GM12878 (cell line): ENCODE measurements at regions not wholly inside any gene's neighbourhood (a gene's known extent, or its start where the extent isn't known, plus 50 kb on each side); places are given as distances from the start of the nearest gene placed in this dataset.

Source experiments
- ATAC-seq: fragments of 200-7000 bp; cut with Tn5 transposase; 3 replicates; pipeline ENCODE4 v1.9.1; 2020; ENCODE audit warnings: mild to moderate bottlenecking, moderate library complexity
- BruUV-seq: library from RNA; stranded (reverse); fragments of 400-500 nt; replicated peaks from 2 replicates; lab custom pipeline; 2021; lab: Mats Ljungman, UMichigan
- CTCF ChIA-PET: fragments of 300-600 bp; sonication (Branson Sonifier 250); formaldehyde crosslinking; extraction: SDS; loops from one replicate; lab custom pipeline; 2021; ENCODE audit warnings: inconsistent platforms; lab: Yijun Ruan, JAX
- POLR2A ChIA-PET: fragments of 350-600 bp; formaldehyde crosslinking; extraction: SDS; loops from one replicate; lab custom pipeline; 2021; ENCODE audit warnings: inconsistent platforms; lab: Charles Lee
- RAD21 ChIA-PET: fragments of 300-600 bp; sonication (Branson Sonifier 250); formaldehyde crosslinking; loops from one replicate; lab custom pipeline; 2023; ENCODE audit warnings: antibody characterized with exemption; ENCODE audit not compliant: unreplicated experiment; lab: Charles Lee
- SMC1A ChIA-PET: fragments of 300-600 bp; sonication (Branson Sonifier 250); formaldehyde crosslinking; loops from one replicate; lab custom pipeline; 2023; ENCODE audit not compliant: unreplicated experiment, uncharacterized antibody; lab: Charles Lee
- DNase-seq: peaks from one replicate; pipeline ENCODE4 v3.0.0-alpha.2; 2011; ENCODE audit warnings: low read depth, low spot score
- FAIRE-seq: peaks from 3 replicates; lab custom pipeline; 2011; peaks lifted over from hg19 to GRCh38; lab: Jason Lieb, UNC
- H2AFZ ChIP-seq: 2 replicates; pipeline ENCODE4 v1.6.0; 2011; ENCODE audit warnings: low read depth, low read length, control low read depth; ENCODE audit not compliant: control insufficient read depth
- H3K27ac ChIP-seq: 2 replicates; pipeline ENCODE4 v1.5.1; 2011; ENCODE audit warnings: control low read depth; ENCODE audit not compliant: control insufficient read depth, insufficient read depth
- H3K27me3 ChIP-seq, 2 experiments: replicated peaks in 1 of 2; 2 replicates each; pipeline versions ENCODE4 v1.6.0 to v1.6.1; 2011; ENCODE audit warnings: low read length in 1 of 2; ENCODE audit not compliant: control insufficient read depth in 2 of 2, insufficient read depth in 2 of 2
- H3K36me3 ChIP-seq, 2 experiments: 2 replicates each; pipeline ENCODE4 v1.5.1; 2011; ENCODE audit warnings: low read length in 1 of 2; ENCODE audit not compliant: control insufficient read depth in 2 of 2, insufficient read depth in 2 of 2
- H3K4me1 ChIP-seq: 2 replicates; pipeline ENCODE4 v1.6.1; 2011; ENCODE audit warnings: mild to moderate bottlenecking, low read length, moderate library complexity, mixed read lengths; ENCODE audit not compliant: control insufficient read depth, insufficient read depth
- H3K4me2 ChIP-seq: 2 replicates; pipeline ENCODE4 v1.6.0; 2011; ENCODE audit warnings: control low read depth; ENCODE audit not compliant: control insufficient read depth, insufficient read depth
- H3K4me3 ChIP-seq: fragments of 200-600 bp; sonication (generic); 2 replicates; pipeline ENCODE4 v1.5.1; 2016
- H3K79me2 ChIP-seq: 2 replicates; pipeline ENCODE4 v1.6.0; 2011; ENCODE audit warnings: low read length; ENCODE audit not compliant: control insufficient read depth, insufficient read depth
- H3K9ac ChIP-seq: 2 replicates; pipeline ENCODE4 v1.8.0; 2011; ENCODE audit warnings: low read length, control low read depth, mixed read lengths; ENCODE audit not compliant: control insufficient read depth, insufficient read depth
- H3K9me3 ChIP-seq: replicated peaks from 3 replicates; pipeline ENCODE4 v1.5.1; 2011; ENCODE audit warnings: mild to moderate bottlenecking, low read length; ENCODE audit not compliant: control insufficient read depth, insufficient read depth
- H4K20me1 ChIP-seq: 2 replicates; pipeline ENCODE4 v1.6.0; 2011; ENCODE audit not compliant: control insufficient read depth, insufficient read depth
- CBFB ChIP-seq: IDR thresholded peaks from 2 replicates; pipeline ENCODE4 v1.6.1; 2016; ENCODE audit warnings: antibody characterized with exemption, low read depth
- EZH2 ChIP-seq: IDR thresholded peaks from 2 replicates; pipeline ENCODE4 v1.6.1; 2012; ENCODE audit warnings: low read depth, mild to moderate bottlenecking, control low read depth, inconsistent platforms, low read length, borderline replicate concordance; ENCODE audit not compliant: control insufficient read depth
- FOXK2 ChIP-seq: fragments of 450-650 bp; IDR thresholded peaks from 2 replicates; pipeline ENCODE4 v1.6.1; 2017; ENCODE audit warnings: mild to moderate bottlenecking, moderate library complexity
- GABPA ChIP-seq: IDR thresholded peaks from 2 replicates; pipeline ENCODE4 v1.6.1; 2014; ENCODE audit warnings: antibody characterized with exemption, low read depth, mild to moderate bottlenecking, inconsistent platforms
- MEF2B ChIP-seq: fragments of 450-650 bp; IDR thresholded peaks from 2 replicates; pipeline ENCODE4 v1.6.1; 2018; ENCODE audit warnings: mild to moderate bottlenecking, moderate library complexity; ENCODE audit not compliant: partially characterized antibody, poor library complexity, severe bottlenecking
- PAX5 ChIP-seq: IDR thresholded peaks from 2 replicates; pipeline ENCODE4 v1.6.1; 2011; ENCODE audit warnings: low read depth, low read length, borderline replicate concordance
- POLR2A ChIP-seq: IDR thresholded peaks from 2 replicates; pipeline ENCODE4 v1.6.1; 2011; ENCODE audit warnings: low read depth, mild to moderate bottlenecking, low read length
- POLR2AphosphoS2 ChIP-seq: IDR thresholded peaks from 2 replicates; pipeline ENCODE4 v1.6.1; 2011; ENCODE audit warnings: low read depth, mild to moderate bottlenecking, low read length, improper control_type of control experiment, moderate library complexity
- POLR2AphosphoS5 ChIP-seq: IDR thresholded peaks from 2 replicates; pipeline ENCODE4 v1.6.1; 2011; ENCODE audit warnings: mild to moderate bottlenecking, low read length, inconsistent platforms
- REST ChIP-seq: IDR thresholded peaks from 2 replicates; pipeline ENCODE4 v1.6.1; 2012; ENCODE audit warnings: mild to moderate bottlenecking, low read depth, low read length
- TARDBP ChIP-seq: IDR thresholded peaks from 2 replicates; pipeline ENCODE4 v1.6.1; 2016; ENCODE audit warnings: borderline replicate concordance
- TCF12 ChIP-seq: IDR thresholded peaks from 2 replicates; pipeline ENCODE4 v1.6.1; 2011; ENCODE audit warnings: low read depth, mild to moderate bottlenecking, low read length
- YBX1 ChIP-seq: fragments of 450-650 bp; IDR thresholded peaks from 2 replicates; pipeline ENCODE4 v1.6.1; 2016; ENCODE audit warnings: antibody characterized with exemption
- WGBS: methylation state at CpG from one replicate; pipeline ENCODE4 v1.1.6; 2016; ENCODE audit warnings: low lambda C conversion rate; ENCODE audit not compliant: insufficient replicate concordance, insufficient coverage; ENCODE audit errors: missing lambda C conversion rate; 5-methylcytosine and 5-hydroxymethylcytosine counted together
- in situ Hi-C: fragments of 300-500 bp; cut with MboI; formaldehyde crosslinking; loops from 9 replicates; pipeline ENCODE4 v1.14.3; 2018; ENCODE audit warnings: mixed read lengths
- intact Hi-C: fragments of 100-400 bp; cut with micrococcal nuclease; formaldehyde crosslinking; loops from one replicate; pipeline ENCODE4 v1.14.2; 2022; ENCODE audit not compliant: unreplicated experiment
- TF ChIP-seq, protein P1 (sequence below): IDR thresholded peaks from 2 replicates; pipeline ENCODE4 v1.6.1; 2011; ENCODE audit warnings: low read depth, mild to moderate bottlenecking, low read length, moderate library complexity, borderline replicate concordance; ENCODE audit errors: extremely low read depth
- TF ChIP-seq, protein P2 (sequence below): fragments of 450-650 bp; IDR thresholded peaks from 2 replicates; pipeline ENCODE4 v1.6.1; 2017; ENCODE audit warnings: low read depth, mild to moderate bottlenecking, moderate library complexity

DNA sequence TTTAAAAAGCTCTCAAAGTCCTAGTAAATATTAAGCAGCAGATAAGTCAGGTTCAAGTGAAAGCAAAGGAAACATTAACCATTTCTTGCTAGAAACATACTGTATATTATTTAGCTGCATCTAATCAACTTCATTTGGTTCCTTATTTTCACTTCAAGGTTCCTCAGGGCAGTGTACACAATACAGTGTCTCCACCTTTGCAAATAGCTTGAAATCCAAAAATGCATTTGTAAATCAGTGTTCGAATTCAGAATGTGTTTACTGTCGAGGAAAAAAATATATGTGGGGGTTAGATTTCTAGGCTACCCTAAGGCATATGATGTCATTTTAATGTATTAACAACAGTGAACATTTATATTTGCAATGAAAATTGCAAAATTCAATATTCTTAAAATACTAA lies 436.0 kb downstream of the CETN3 start:
- Histone ChIP-seq H2AFZ (no peak overlapping the region; the same call in 1 of the 2 replicates), H3K4me3 (no peak overlapping the region), H3K36me3 (no peaks in the 10 kb centered on the region), H3K4me2 (no peak overlapping the region), H3K79me2 (no peaks in the 10 kb centered on the region), H4K20me1 (no peaks in the 10 kb centered on the region), H3K9me3 (no peaks in the 10 kb centered on the region), H3K4me1 (no peaks in the 10 kb centered on the region), H3K9ac (no peak overlapping the region), H3K27ac (no peak overlapping the region), H3K27me3 (no peaks in the 10 kb centered on the region)
- no peak for DNase-seq
- no peak for FAIRE-seq
- ChIA-PET RAD21 (interaction anchor here (0.6 kb wide), 1 partner anchor 1407 kb away, joined by 3 read pairs; no protein-coding TSS in a partner anchor), POLR2A (no interaction called here), SMC1A (interaction anchor here (1.0 to 1.5 kb wide), 5 partner anchors 9 to 1246 kb away, joined by 3 read pairs; no protein-coding TSS in a partner anchor), CTCF (interaction anchor here (0.6 kb wide), 1 partner anchor 288 kb away, joined by 3 read pairs; no protein-coding TSS in a partner anchor)
- in situ Hi-C loops (no loop called here), intact Hi-C loops (no loop called here)
- WGBS: 97% methylated on average over 2 of the region's 2 CpGs
- no TSS peak for BruUV-seq
- no peak for ATAC-seq
- no peak for TF ChIP-seq POLR2A
- no peak for TF ChIP-seq YBX1
- TF ChIP-seq, protein P1, sequence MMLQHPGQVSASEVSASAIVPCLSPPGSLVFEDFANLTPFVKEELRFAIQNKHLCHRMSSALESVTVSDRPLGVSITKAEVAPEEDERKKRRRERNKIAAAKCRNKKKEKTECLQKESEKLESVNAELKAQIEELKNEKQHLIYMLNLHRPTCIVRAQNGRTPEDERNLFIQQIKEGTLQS: no peak
- no peak for TF ChIP-seq REST
- TF ChIP-seq, protein P2, sequence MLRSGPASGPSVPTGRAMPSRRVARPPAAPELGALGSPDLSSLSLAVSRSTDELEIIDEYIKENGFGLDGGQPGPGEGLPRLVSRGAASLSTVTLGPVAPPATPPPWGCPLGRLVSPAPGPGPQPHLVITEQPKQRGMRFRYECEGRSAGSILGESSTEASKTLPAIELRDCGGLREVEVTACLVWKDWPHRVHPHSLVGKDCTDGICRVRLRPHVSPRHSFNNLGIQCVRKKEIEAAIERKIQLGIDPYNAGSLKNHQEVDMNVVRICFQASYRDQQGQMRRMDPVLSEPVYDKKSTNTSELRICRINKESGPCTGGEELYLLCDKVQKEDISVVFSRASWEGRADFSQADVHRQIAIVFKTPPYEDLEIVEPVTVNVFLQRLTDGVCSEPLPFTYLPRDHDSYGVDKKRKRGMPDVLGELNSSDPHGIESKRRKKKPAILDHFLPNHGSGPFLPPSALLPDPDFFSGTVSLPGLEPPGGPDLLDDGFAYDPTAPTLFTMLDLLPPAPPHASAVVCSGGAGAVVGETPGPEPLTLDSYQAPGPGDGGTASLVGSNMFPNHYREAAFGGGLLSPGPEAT: no peak
- TF ChIP-seq GABPA: no peak
- no peak for TF ChIP-seq CBFB
- TF ChIP-seq POLR2AphosphoS5: no peak
- no peak for TF ChIP-seq PAX5
- no peak for TF ChIP-seq TARDBP
- no peak for TF ChIP-seq MEF2B
- TF ChIP-seq EZH2: no peak
- no peak for TF ChIP-seq TCF12
- TF ChIP-seq FOXK2: no peak
- TF ChIP-seq POLR2AphosphoS2: no peak
